Osteocyte (in vitro differentiated cells): ENCODE measurements at regions not wholly inside any gene's neighbourhood (a gene's known extent, or its start where the extent isn't known, plus 50 kb on each side); places are given as distances from the start of the nearest gene placed in this dataset.

Source experiments
- DNase-seq: peaks from one replicate; pipeline ENCODE4 v3.0.0; 2021; ENCODE audit warnings: mixed read lengths; ENCODE audit not compliant: unreplicated experiment; ENCODE audit errors: extremely low spot score
- H3K27ac Mint-ChIP-seq: one replicate; pipeline ENCODE4 v1.8.0; 2021; ENCODE audit warnings: mild to moderate bottlenecking, mixed read lengths; ENCODE audit not compliant: unreplicated experiment
- H3K27me3 Mint-ChIP-seq: one replicate; pipeline ENCODE4 v1.8.0; 2021; ENCODE audit warnings: mixed read lengths; ENCODE audit not compliant: unreplicated experiment
- H3K36me3 Mint-ChIP-seq: one replicate; pipeline ENCODE4 v1.8.0; 2021; ENCODE audit warnings: mixed read lengths; ENCODE audit not compliant: unreplicated experiment
- H3K4me1 Mint-ChIP-seq: one replicate; pipeline ENCODE4 v1.8.0; 2021; ENCODE audit warnings: mixed read lengths; ENCODE audit not compliant: unreplicated experiment
- H3K4me3 Mint-ChIP-seq: one replicate; pipeline ENCODE4 v1.8.0; 2021; ENCODE audit warnings: mild to moderate bottlenecking, moderate library complexity, mixed read lengths; ENCODE audit not compliant: unreplicated experiment
- H3K9me3 Mint-ChIP-seq: one replicate; pipeline ENCODE4 v1.8.0; 2021; ENCODE audit warnings: mixed read lengths; ENCODE audit not compliant: unreplicated experiment
- TF ChIP-seq, protein P1 (sequence below): fragments of 200-600 bp; sonication (generic); IDR thresholded peaks from 2 replicates; pipeline ENCODE4 v1.5.0; 2021; ENCODE audit warnings: antibody characterized with exemption, mild to moderate bottlenecking, moderate library complexity

DNA sequence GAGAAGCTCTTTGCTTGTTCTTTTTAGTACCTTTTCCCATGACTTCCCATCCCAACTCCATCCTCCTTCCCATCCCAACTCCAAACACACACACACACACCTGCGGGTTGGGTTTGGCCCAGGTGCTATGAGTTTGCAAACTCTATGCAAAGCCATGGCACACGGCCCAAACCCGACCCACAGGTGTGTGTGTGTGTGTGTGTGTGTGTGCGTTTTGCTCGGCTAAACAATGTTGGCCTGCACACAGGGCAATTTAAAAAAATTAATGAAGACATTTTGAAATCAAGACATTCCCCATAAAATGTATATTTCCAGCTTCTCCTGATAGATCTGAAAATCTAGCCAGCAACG, 103.7 kb upstream of the TLE3 start:
- Mint-ChIP-seq H3K36me3 (no peaks in the 10 kb centered on the region), H3K4me1 (peaks cover 47% of the 10 kb centered on the region)

DNA sequence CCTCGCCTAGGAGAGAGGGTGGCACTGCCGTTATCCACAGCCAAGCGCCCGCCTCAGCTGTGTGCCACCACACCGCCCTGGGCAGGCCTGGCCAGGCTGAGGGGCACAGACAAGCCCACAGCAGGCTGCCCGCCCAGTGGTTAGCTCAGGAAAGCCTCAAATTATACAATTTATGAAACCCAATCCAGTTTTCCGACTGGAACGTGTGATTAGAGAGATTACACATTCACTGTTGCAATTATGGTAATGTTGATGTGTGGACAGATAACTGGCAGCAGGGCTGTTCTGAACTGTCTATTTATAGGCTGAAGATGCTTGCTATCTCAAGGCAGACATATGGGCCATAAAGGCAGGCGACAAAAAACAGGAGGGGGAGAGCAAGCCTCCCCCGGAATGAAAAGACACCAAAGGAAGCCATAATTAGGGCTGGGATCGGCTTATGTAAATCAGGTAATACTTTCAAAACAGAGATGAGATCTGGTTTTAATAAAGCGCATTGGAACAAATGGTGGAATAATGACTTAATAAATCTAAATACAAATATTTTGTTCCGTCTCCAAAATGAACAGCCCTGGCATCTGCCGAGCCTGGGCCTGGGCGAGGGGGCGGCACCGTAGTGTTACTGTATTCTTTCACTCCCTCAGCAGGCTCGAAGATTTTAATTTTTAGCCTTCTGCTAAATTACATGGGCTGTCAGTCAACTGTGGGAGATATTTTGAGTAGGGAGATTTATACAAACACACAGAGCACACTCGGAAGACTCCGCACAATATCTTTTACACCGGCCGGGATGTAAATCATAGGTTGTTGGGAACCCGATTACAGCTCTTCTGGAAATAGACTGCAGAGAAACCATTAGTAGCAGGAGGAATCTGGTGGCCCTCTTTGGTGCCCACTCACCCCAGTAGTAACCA, 103.1 kb upstream of the TLE3 start:
- Mint-ChIP-seq H3K9me3 (no peaks in the 10 kb centered on the region), H3K4me3 (no peak overlapping the region), H3K27ac (no peak overlapping the region), H3K4me1 (peaks cover 53% of the 10 kb centered on the region), H3K36me3 (no peaks in the 10 kb centered on the region), H3K27me3 (peaks cover 5% of the 10 kb centered on the region)
- TF ChIP-seq, protein P1, sequence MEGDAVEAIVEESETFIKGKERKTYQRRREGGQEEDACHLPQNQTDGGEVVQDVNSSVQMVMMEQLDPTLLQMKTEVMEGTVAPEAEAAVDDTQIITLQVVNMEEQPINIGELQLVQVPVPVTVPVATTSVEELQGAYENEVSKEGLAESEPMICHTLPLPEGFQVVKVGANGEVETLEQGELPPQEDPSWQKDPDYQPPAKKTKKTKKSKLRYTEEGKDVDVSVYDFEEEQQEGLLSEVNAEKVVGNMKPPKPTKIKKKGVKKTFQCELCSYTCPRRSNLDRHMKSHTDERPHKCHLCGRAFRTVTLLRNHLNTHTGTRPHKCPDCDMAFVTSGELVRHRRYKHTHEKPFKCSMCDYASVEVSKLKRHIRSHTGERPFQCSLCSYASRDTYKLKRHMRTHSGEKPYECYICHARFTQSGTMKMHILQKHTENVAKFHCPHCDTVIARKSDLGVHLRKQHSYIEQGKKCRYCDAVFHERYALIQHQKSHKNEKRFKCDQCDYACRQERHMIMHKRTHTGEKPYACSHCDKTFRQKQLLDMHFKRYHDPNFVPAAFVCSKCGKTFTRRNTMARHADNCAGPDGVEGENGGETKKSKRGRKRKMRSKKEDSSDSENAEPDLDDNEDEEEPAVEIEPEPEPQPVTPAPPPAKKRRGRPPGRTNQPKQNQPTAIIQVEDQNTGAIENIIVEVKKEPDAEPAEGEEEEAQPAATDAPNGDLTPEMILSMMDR, result no peak
- DNase-seq, result no peak

More for the DNA sequence above, 103.7 kb upstream of the TLE3 start:
- H3K27me3 Mint-ChIP-seq, result peaks cover 11% of the 10 kb centered on the region
- TF ChIP-seq, protein P1, result no peak
- H3K9me3 Mint-ChIP-seq, result no peaks in the 10 kb centered on the region
- no peak overlapping the region for H3K4me3 Mint-ChIP-seq
- no peak overlapping the region for H3K27ac Mint-ChIP-seq
- no peak for DNase-seq

DNA sequence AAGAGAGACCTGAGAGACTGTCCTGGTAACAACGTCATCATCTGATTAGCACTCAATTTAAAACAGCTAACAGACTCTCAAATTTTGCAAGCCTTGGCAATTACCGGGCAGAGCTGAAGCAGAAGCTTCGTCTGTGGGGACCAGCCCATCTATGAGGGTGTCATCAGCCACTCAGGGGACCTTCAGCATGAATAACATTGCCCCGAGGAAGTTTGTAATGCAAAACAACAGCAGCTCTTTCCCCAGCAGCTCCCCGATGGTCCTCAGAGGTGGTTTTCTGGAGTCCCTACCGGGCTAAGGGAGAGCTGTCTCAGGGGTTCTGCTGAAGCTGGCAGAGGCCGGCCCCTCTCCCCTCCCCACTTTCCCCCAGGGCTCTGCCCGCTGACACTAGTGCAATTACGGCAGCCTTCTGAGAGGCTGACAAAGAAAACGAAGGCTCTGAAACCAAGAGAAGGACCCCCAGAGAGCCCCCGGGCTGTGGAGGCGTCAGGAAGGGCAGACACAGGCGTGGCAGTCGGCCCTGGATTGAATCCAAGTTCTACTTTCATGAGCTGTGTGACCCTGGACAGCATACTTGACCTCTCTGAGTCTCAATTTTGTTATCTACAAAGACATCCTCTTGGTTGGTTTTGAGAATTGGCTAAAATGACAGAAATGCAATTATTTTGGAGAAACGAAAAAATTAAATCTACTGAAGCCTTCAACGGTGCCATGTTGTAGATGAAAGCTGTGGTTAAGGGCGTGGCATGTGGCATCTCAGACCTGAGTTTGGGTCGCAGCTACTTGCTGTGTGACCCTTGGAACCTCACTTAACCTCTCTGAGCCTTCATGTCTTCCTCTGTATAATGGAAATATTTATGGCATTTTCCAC, 102.1 kb upstream of the TLE3 start:
- Mint-ChIP-seq H3K4me1 (peaks cover 57% of the 10 kb centered on the region), H3K27me3 (peaks cover 5% of the 10 kb centered on the region), H3K36me3 (no peaks in the 10 kb centered on the region), H3K4me3 (no peak overlapping the region), H3K27ac (no peak overlapping the region), H3K9me3 (no peaks in the 10 kb centered on the region)
- DNase-seq, result no peak
- TF ChIP-seq, protein P1, result no peak

DNA sequence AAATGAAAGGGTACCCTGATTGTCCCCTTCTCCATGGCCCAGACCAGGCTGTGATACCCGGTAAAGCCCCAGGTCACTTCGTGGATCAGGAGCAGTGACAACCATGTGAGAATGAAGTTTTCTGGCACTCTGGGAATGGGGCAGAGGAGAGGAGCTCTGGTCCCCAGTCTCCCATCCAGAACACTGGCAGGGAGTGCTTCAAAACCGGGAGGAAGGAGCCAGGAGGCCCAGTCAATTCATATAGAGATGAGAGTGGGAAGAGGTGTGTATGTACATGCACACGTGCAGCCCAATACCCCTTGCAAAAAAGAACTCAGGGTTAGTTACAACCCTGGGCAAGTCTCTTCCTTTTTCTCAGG, 101.4 kb upstream of the TLE3 start:
- no peaks in the 10 kb centered on the region for H3K36me3 Mint-ChIP-seq
- H3K9me3 Mint-ChIP-seq, result no peaks in the 10 kb centered on the region
- no peak for DNase-seq
- peaks cover 5% of the 10 kb centered on the region for H3K27me3 Mint-ChIP-seq
- TF ChIP-seq, protein P1, result no peak
- H3K4me1 Mint-ChIP-seq, result peaks cover 51% of the 10 kb centered on the region
- no peak overlapping the region for H3K27ac Mint-ChIP-seq
- no peak overlapping the region for H3K4me3 Mint-ChIP-seq
